ENCODE measurements at regions not wholly inside any gene's neighbourhood (a gene's known extent, or its start where the extent isn't known, plus 50 kb on each side); places are given as distances from the start of the nearest gene placed in this dataset.

DNA sequence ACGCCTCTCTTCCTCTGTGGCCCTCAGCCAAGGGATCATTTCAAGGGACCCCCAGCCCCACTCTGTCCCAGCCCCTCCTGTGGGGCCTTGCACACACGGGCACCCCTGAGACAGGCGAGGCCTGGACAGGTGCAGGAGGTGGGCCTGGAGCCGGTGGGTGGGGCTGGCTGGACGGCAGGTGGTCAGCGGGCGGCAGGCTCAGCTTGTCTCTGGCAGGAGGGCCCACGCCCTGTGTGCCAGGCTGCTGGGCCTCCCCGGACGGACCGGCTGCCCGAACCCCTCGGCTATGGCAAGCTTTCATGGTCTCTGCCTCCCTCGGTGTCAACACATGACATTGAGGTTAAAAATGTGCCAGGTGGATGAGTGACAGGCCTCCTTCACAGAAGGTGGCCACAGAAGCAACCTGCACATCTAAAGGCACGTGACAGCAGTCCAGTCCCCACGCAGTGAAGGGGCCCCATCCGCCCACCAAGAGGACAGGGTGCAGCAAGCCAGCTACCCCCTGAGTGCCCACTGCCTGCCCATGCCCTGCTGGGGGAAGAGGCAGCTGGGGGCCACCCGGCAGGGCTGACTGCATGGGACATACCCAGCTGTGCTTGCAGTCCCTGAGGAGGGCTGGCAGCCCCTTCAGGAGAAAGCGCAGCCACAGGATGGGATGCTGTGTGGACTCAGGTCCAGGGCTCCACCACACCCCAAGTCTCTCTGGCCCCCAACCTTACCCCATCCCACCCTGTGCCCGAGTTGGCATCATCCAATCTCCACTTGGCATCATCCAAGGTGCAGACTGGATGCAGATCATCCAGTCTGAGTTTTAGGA, 109.3 kb downstream of the FAM53A start:
- DNase-seq (no peak), ATAC-seq (no peak)
- TF ChIP-seq EZH2phosphoT487 (IDR thresholded peaks at IDR 0.05; ENCODE audit: borderline replicate concordance, low read length) (no peak), EZH2 (IDR thresholded peaks at IDR 0.05; ENCODE audit: low read length, unreplicated experiment) (no peak), CTCF (conservative IDR thresholded peaks at IDR 0.05; ENCODE audit: low read depth, low read length) (no peak)
- no peak overlapping the region for H3K27ac ChIP-seq (ENCODE audit: low read length)
- H3K79me2 ChIP-seq (ENCODE audit: low read length), result no peaks in the 10 kb centered on the region
- POLR2A ChIA-PET (ENCODE audit: unreplicated experiment), result no interaction called here
- no peak overlapping the region for H3K9ac ChIP-seq (ENCODE audit: low read length)
- no TSS peak for BruUV-seq (replicated peaks)
- 0 out of 2 replicates have a peak, but pooled peaks cover 3% of the 10 kb centered on the region for H3K4me1 ChIP-seq (ENCODE audit: insufficient read depth, low read length)
- no peak overlapping the region for H2AFZ ChIP-seq (ENCODE audit: low read length)
- no peaks in the 10 kb centered on the region for H3K9me2 ChIP-seq (replicated peaks; ENCODE audit: low read length)
- no peak overlapping the region for H3K4me3 ChIP-seq (ENCODE audit: low read length)
- CTCF ChIA-PET, result no interaction called here
- H3K36me3 ChIP-seq (ENCODE audit: low read depth, low read length), result no peaks in the 10 kb centered on the region
- no peaks in the 10 kb centered on the region for H3K9me3 ChIP-seq (ENCODE audit: low read length)
- no peaks in the 10 kb centered on the region for H3K27me3 ChIP-seq (ENCODE audit: low read length)
- H4K20me1 ChIP-seq (ENCODE audit: low read length), result no peaks in the 10 kb centered on the region
- H3K4me2 ChIP-seq (ENCODE audit: low read length), result no peak overlapping the region
- intact Hi-C loops (cut with micrococcal nuclease), result no loop called here
- no peaks in the 10 kb centered on the region for H3F3A ChIP-seq (ENCODE audit: low read length, unreplicated experiment)

DNA sequence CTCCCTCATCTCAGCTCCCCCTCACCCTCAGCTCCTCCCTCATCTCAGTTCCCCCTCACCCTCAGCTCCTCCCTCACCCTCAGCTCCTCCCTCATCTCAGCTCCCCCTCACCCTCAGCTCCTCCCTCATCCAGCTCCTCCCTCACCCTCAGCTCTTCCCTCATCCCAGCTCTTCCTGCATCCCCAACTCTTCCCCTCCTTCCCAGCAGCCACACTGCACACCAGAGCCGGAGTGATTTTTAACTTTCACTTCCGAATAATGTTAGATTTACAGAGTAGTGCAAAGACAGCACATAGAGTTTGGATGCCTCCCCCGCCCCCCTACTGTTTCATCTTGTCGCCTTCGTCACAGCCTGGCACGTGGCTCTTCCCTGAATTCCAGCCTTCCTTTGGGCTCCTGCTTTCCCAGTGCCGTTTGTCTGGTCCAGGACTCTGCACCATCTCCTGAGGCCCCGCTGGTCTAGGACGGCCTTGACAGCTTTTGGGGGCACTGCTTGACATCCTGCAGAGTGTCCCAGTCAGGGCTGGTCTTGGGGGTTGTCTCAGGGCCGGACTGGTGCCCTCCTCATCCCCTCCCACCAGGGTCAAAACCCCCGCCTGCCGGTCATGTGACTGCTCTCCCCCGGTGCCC, 110.2 kb downstream of the FAM53A start:
- Histone ChIP-seq H3K4me2 (ENCODE audit: low read length) (no peak overlapping the region), H3K4me3 (ENCODE audit: low read length) (no peak overlapping the region), H3K9ac (ENCODE audit: low read length) (no peak overlapping the region), H3K9me3 (ENCODE audit: low read length) (no peaks in the 10 kb centered on the region), H4K20me1 (ENCODE audit: low read length) (no peaks in the 10 kb centered on the region), H3K9me2 (replicated peaks; ENCODE audit: low read length) (no peaks in the 10 kb centered on the region), H3K4me1 (ENCODE audit: insufficient read depth, low read length) (no peaks in the 10 kb centered on the region), H3K36me3 (ENCODE audit: low read depth, low read length) (no peaks in the 10 kb centered on the region), H3K79me2 (ENCODE audit: low read length) (no peaks in the 10 kb centered on the region), H3K27me3 (ENCODE audit: low read length) (no peaks in the 10 kb centered on the region), H2AFZ (ENCODE audit: low read length) (no peak overlapping the region), H3F3A (ENCODE audit: low read length, unreplicated experiment) (no peaks in the 10 kb centered on the region), H3K27ac (ENCODE audit: low read length) (no peak overlapping the region)
- ATAC-seq (no peak), DNase-seq (no peak)
- ChIA-PET POLR2A (ENCODE audit: unreplicated experiment) (interaction anchor here (0.6 kb wide), 1 partner anchor 10 kb away, joined by 7 read pairs; no protein-coding TSS in a partner anchor), CTCF (no interaction called here)
- no TSS peak for BruUV-seq (replicated peaks)
- TF ChIP-seq EZH2 (IDR thresholded peaks at IDR 0.05; ENCODE audit: low read length, unreplicated experiment), result no peak
- no peak for TF ChIP-seq EZH2phosphoT487 (IDR thresholded peaks at IDR 0.05; ENCODE audit: borderline replicate concordance, low read length)
- TF ChIP-seq CTCF (conservative IDR thresholded peaks at IDR 0.05; ENCODE audit: low read depth, low read length), result no peak
- intact Hi-C loops (cut with micrococcal nuclease), result no loop called here

Measured in PC-3 (cell line).